ENCODE measurements at regions not wholly inside any gene's neighbourhood (a gene's known extent, or its start where the extent isn't known, plus 50 kb on each side); places are given as distances from the start of the nearest gene placed in this dataset.

GRCh38 chr3:17828388-17828787, 86.0 kb upstream of the TBC1D5 start:
- TF ChIP-seq CTCF (IDR thresholded peaks at IDR 0.05; ENCODE audit: extremely low read depth, low read depth, low read length): no peak
- no peak overlapping the region for H2AFZ ChIP-seq (ENCODE audit: low read length)
- H3K4me2 ChIP-seq (ENCODE audit: insufficient read depth, low read length): no peak overlapping the region
- no peak overlapping the region for H3K4me3 ChIP-seq (ENCODE audit: insufficient read depth, low read length)
- H4K20me1 ChIP-seq (ENCODE audit: insufficient read depth, low read length): no peaks in the 10 kb centered on the region
- no peaks in the 10 kb centered on the region for H3K9me3 ChIP-seq (ENCODE audit: low read depth, low read length)
- peaks cover 11% of the 10 kb centered on the region for H3K4me1 ChIP-seq (ENCODE audit: insufficient read depth, low read length)
- no peak for DNase-seq (ENCODE audit: insufficient read length, low spot score, missing footprints)
- no peak overlapping the region for H3K27ac ChIP-seq (ENCODE audit: low read depth, low read length)
- no peaks in the 10 kb centered on the region for H3K27me3 ChIP-seq (ENCODE audit: insufficient read depth, low read length)
- no peaks in the 10 kb centered on the region for H3K36me3 ChIP-seq (ENCODE audit: insufficient read depth, low read length)
- no peaks in the 10 kb centered on the region for H3K79me2 ChIP-seq (ENCODE audit: insufficient read depth, low read length)

- no peak for TF ChIP-seq CTCF (IDR thresholded peaks at IDR 0.05; ENCODE audit: extremely low read depth, low read depth, low read length)
- Histone ChIP-seq H3K4me2 (ENCODE audit: insufficient read depth, low read length) (no peak overlapping the region), H3K4me1 (ENCODE audit: insufficient read depth, low read length) (no peaks in the 10 kb centered on the region), H3K79me2 (ENCODE audit: insufficient read depth, low read length) (no peaks in the 10 kb centered on the region), H3K27me3 (ENCODE audit: insufficient read depth, low read length) (no peaks in the 10 kb centered on the region), H4K20me1 (ENCODE audit: insufficient read depth, low read length) (no peaks in the 10 kb centered on the region), H2AFZ (ENCODE audit: low read length) (no peak overlapping the region), H3K4me3 (ENCODE audit: insufficient read depth, low read length) (no peak overlapping the region), H3K27ac (ENCODE audit: low read depth, low read length) (no peak overlapping the region), H3K36me3 (ENCODE audit: insufficient read depth, low read length) (no peaks in the 10 kb centered on the region), H3K9me3 (ENCODE audit: low read depth, low read length) (no peaks in the 10 kb centered on the region)
- DNase-seq (ENCODE audit: insufficient read length, low spot score, missing footprints): no peak
Observed at GRCh38 chr3:17825298-17825697, 82.9 kb upstream of the TBC1D5 start.

GRCh38 chr3:17823816-17824215, 81.4 kb upstream of the TBC1D5 start:
- H3K4me2 ChIP-seq (ENCODE audit: insufficient read depth, low read length): no peak overlapping the region
- no peak for DNase-seq (ENCODE audit: insufficient read length, low spot score, missing footprints)
- H3K79me2 ChIP-seq (ENCODE audit: insufficient read depth, low read length): no peaks in the 10 kb centered on the region
- H4K20me1 ChIP-seq (ENCODE audit: insufficient read depth, low read length): no peaks in the 10 kb centered on the region
- H3K9me3 ChIP-seq (ENCODE audit: low read depth, low read length): no peaks in the 10 kb centered on the region
- no peak overlapping the region for H3K4me3 ChIP-seq (ENCODE audit: insufficient read depth, low read length)
- H3K27me3 ChIP-seq (ENCODE audit: insufficient read depth, low read length): no peaks in the 10 kb centered on the region
- H3K27ac ChIP-seq (ENCODE audit: low read depth, low read length): no peak overlapping the region
- H3K4me1 ChIP-seq (ENCODE audit: insufficient read depth, low read length): no peaks in the 10 kb centered on the region
- H2AFZ ChIP-seq (ENCODE audit: low read length): no peak overlapping the region
- no peak for TF ChIP-seq CTCF (IDR thresholded peaks at IDR 0.05; ENCODE audit: extremely low read depth, low read depth, low read length)
- no peaks in the 10 kb centered on the region for H3K36me3 ChIP-seq (ENCODE audit: insufficient read depth, low read length)

- Histone ChIP-seq H3K27me3 (ENCODE audit: insufficient read depth, low read length) (no peaks in the 10 kb centered on the region), H4K20me1 (ENCODE audit: insufficient read depth, low read length) (no peaks in the 10 kb centered on the region), H2AFZ (ENCODE audit: low read length) (no peak overlapping the region), H3K4me3 (ENCODE audit: insufficient read depth, low read length) (no peak overlapping the region), H3K27ac (ENCODE audit: low read depth, low read length) (no peak overlapping the region), H3K4me1 (ENCODE audit: insufficient read depth, low read length) (no peaks in the 10 kb centered on the region), H3K9me3 (ENCODE audit: low read depth, low read length) (no peaks in the 10 kb centered on the region), H3K36me3 (ENCODE audit: insufficient read depth, low read length) (no peaks in the 10 kb centered on the region), H3K79me2 (ENCODE audit: insufficient read depth, low read length) (no peaks in the 10 kb centered on the region), H3K4me2 (ENCODE audit: insufficient read depth, low read length) (no peak overlapping the region)
- no peak for DNase-seq (ENCODE audit: insufficient read length, low spot score, missing footprints)
- TF ChIP-seq CTCF (IDR thresholded peaks at IDR 0.05; ENCODE audit: extremely low read depth, low read depth, low read length): no peak
Observed at GRCh38 chr3:17823036-17823435, 80.6 kb upstream of the TBC1D5 start.
